Stimulated activated memory B cell treated with anti-CD40 and anti-IgM and Interleukin-4, amounts not matched to agents 10 μg/mL and 1 μg/mL and 100 μg/mL, for 72 hours (primary cell): ENCODE measurements at regions not wholly inside any gene's neighbourhood (a gene's known extent, or its start where the extent isn't known, plus 50 kb on each side); places are given as distances from the start of the nearest gene placed in this dataset.
A peak's percentile ranks its signal among the peaks of the same experiment; 100 is the strongest.

Experiments used
- ATAC-seq: fragments of 150-1000 bp; cut with Tn5 transposase; 2 replicates; pipeline ENCODE4 v1.10.0; 2021
- H3K27ac Mint-ChIP-seq: one replicate; pipeline ENCODE4 v1.8.0; 2022; ENCODE audit warnings: mild to moderate bottlenecking, mixed read lengths
- H3K27me3 Mint-ChIP-seq: one replicate; pipeline ENCODE4 v1.8.0; 2022; ENCODE audit warnings: mixed read lengths
- H3K36me3 Mint-ChIP-seq: one replicate; pipeline ENCODE4 v1.8.0; 2022; ENCODE audit warnings: mixed read lengths
- H3K4me1 Mint-ChIP-seq: one replicate; pipeline ENCODE4 v1.8.0; 2022; ENCODE audit warnings: mixed read lengths
- H3K4me3 Mint-ChIP-seq: one replicate; pipeline ENCODE4 v1.8.0; 2022; ENCODE audit warnings: mild to moderate bottlenecking, moderate library complexity, mixed read lengths
- H3K9me3 Mint-ChIP-seq: one replicate; pipeline ENCODE4 v1.8.0; 2022; ENCODE audit warnings: mixed read lengths

DNA sequence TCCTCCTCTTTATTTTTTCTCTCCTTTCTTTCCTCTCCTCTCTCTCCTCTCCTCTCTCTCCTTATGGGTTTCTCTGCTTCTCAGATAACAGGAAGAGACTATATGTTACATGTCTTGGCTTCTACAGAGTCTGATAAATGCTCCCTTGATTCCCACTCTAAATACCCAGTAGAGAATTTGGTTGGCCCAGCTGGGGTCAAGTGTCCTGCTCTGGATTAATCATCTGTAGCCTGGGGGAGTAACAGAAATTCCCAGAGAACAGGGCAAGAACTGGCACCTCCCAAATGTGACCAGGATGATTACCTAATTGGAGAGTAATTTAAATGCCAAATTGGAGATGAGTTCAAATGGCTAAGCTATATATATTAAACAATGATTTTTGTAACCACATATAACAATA is 146.1 kb upstream of the LMO4 start:
- no peaks in the 10 kb centered on the region for H3K9me3 Mint-ChIP-seq
- no peak for ATAC-seq
- H3K4me1 Mint-ChIP-seq, result no peaks in the 10 kb centered on the region
- H3K36me3 Mint-ChIP-seq, result no peaks in the 10 kb centered on the region
- H3K27ac Mint-ChIP-seq, result no peak overlapping the region
- H3K27me3 Mint-ChIP-seq, result peaks cover 37% of the 10 kb centered on the region
- H3K4me3 Mint-ChIP-seq, result no peak overlapping the region

DNA sequence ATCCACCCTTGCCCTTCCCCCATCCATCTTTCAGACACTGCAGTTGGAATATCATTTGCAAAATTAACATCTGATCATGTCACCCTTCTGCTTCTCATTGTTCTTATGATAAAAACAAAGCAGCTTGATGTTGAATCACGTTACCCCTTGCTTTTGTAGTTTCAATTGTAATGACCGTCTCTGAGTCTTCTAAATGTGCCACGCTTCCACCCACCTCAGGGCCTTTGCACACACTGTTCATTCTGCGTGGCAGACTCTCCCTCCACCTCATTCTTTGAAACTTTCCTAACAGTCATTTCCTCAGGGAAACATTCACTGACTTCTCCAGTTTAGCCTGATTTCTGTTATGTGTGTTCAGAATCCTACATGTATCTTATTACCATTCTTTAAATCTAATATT is 143.6 kb upstream of the LMO4 start:
- no peaks in the 10 kb centered on the region for H3K36me3 Mint-ChIP-seq
- H3K27me3 Mint-ChIP-seq, result peaks cover 37% of the 10 kb centered on the region
- no peak for ATAC-seq
- no peaks in the 10 kb centered on the region for H3K9me3 Mint-ChIP-seq
- no peak overlapping the region for H3K4me3 Mint-ChIP-seq
- H3K4me1 Mint-ChIP-seq, result no peaks in the 10 kb centered on the region
- no peak overlapping the region for H3K27ac Mint-ChIP-seq

DNA sequence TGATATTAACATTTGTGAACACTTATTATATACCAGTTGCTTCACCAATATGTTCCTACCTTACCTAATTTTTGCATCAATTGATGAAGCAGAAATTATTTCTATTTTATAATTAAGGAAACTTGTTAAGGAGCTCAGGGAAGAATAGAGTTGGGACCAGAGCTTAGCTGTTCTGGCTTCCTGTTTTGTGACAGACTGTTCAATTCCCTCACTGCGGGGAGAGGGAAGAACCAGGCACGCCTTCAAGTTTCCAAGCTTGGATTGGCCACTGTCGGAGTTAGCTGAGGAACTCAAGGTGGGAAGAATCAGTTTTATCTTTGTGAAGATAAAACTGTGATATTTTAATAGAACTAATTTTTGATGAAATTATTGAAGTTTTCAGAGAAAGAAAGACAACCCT is 142.3 kb upstream of the LMO4 start:
- Mint-ChIP-seq H3K4me3 (no peak overlapping the region), H3K4me1 (no peaks in the 10 kb centered on the region), H3K27me3 (peaks cover 37% of the 10 kb centered on the region), H3K36me3 (no peaks in the 10 kb centered on the region), H3K9me3 (no peaks in the 10 kb centered on the region), H3K27ac (no peak overlapping the region)
- ATAC-seq, result no peak

- Mint-ChIP-seq H3K4me1 (no peaks in the 10 kb centered on the region), H3K9me3 (no peaks in the 10 kb centered on the region), H3K4me3 (no peak overlapping the region), H3K27me3 (peaks cover 31% of the 10 kb centered on the region), H3K36me3 (no peaks in the 10 kb centered on the region), H3K27ac (no peak overlapping the region)
- no peak for ATAC-seq
Observed at GRCh38 chr1:87188640-87189039, 140.0 kb upstream of the LMO4 start.

DNA sequence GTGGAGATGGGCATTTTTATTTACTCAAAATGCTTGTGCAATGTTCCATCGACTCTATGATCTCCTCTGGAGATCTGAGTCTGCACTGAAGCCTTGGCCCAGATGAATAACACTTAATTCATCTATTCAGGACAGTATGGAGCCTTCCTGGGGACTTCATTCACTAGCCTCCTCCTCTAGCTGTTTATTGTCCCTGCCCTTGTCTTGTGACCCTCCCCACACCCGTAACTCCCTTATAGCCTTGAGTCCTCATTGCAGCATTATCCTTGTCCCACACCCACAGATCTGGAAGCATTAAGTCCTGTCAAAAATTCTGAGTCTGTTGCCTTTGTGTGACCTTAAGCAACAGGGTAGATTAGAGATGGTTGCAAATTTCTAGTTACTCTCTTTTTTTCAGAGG is 138.3 kb upstream of the LMO4 start:
- Mint-ChIP-seq H3K4me1 (no peaks in the 10 kb centered on the region), H3K9me3 (peaks cover 9% of the 10 kb centered on the region), H3K4me3 (no peak overlapping the region), H3K27ac (no peak overlapping the region), H3K36me3 (peaks cover 6% of the 10 kb centered on the region), H3K27me3 (peaks cover 14% of the 10 kb centered on the region)
- no peak for ATAC-seq

- Mint-ChIP-seq H3K9me3 (peaks cover 9% of the 10 kb centered on the region), H3K27ac (no peak overlapping the region), H3K27me3 (peaks cover 10% of the 10 kb centered on the region), H3K4me1 (no peaks in the 10 kb centered on the region), H3K36me3 (peaks cover 6% of the 10 kb centered on the region), H3K4me3 (no peak overlapping the region)
- ATAC-seq, result no peak
Observed at GRCh38 chr1:87191646-87192045, 137.0 kb upstream of the LMO4 start.

GRCh38 chr1:87194271-87194774 is 134.4 kb upstream of the LMO4 start:
- no peak for ATAC-seq
- Mint-ChIP-seq H3K9me3 (peaks cover 9% of the 10 kb centered on the region), H3K36me3 (peaks cover 6% of the 10 kb centered on the region), H3K4me3 (no peak overlapping the region), H3K4me1 (no peaks in the 10 kb centered on the region), H3K27ac (no peak overlapping the region), H3K27me3 (peaks cover 11% of the 10 kb centered on the region)

DNA sequence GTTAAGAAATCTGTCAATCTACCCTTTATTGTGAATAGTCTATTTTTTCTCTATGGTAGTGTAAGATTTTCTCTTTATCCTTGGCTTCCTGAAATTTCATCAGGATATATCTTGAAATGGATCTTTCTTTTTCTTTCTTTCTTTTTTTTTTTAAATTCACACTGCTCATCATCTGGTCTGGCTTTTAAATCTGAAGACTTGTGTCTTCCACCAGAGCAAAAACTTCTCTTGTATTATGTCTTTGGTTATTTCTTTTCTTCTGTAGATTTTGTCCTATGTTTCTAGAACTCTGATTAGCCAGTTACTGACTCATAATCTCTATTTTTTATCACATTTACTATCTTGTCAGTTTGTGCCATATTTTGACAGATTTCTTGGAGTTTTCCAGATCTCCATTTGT is 133.8 kb upstream of the LMO4 start:
- no peak overlapping the region for H3K27ac Mint-ChIP-seq
- no peak for ATAC-seq

GRCh38 chr1:87196110-87196827 is 132.4 kb upstream of the LMO4 start:
- no peak overlapping the region for H3K27ac Mint-ChIP-seq
- peaks cover 6% of the 10 kb centered on the region for H3K36me3 Mint-ChIP-seq
- peaks cover 9% of the 10 kb centered on the region for H3K9me3 Mint-ChIP-seq
- no peaks in the 10 kb centered on the region for H3K4me1 Mint-ChIP-seq
- H3K27me3 Mint-ChIP-seq, result peaks cover 31% of the 10 kb centered on the region
- no peak for ATAC-seq
- no peak overlapping the region for H3K4me3 Mint-ChIP-seq

More for the DNA sequence above, 133.8 kb upstream of the LMO4 start:
- no peaks in the 10 kb centered on the region for H3K4me1 Mint-ChIP-seq
- peaks cover 6% of the 10 kb centered on the region for H3K36me3 Mint-ChIP-seq
- peaks cover 17% of the 10 kb centered on the region for H3K27me3 Mint-ChIP-seq
- no peak overlapping the region for H3K4me3 Mint-ChIP-seq
- peaks cover 9% of the 10 kb centered on the region for H3K9me3 Mint-ChIP-seq

- no peak overlapping the region for H3K27ac Mint-ChIP-seq
- no peak for ATAC-seq
- peaks cover 34% of the 10 kb centered on the region for H3K27me3 Mint-ChIP-seq
- peaks cover 9% of the 10 kb centered on the region for H3K9me3 Mint-ChIP-seq
- peaks cover 6% of the 10 kb centered on the region for H3K36me3 Mint-ChIP-seq
- peaks cover under 1% of the 10 kb centered on the region for H3K4me1 Mint-ChIP-seq
- no peak overlapping the region for H3K4me3 Mint-ChIP-seq
Observed at GRCh38 chr1:87197156-87197555, 131.5 kb upstream of the LMO4 start.

DNA sequence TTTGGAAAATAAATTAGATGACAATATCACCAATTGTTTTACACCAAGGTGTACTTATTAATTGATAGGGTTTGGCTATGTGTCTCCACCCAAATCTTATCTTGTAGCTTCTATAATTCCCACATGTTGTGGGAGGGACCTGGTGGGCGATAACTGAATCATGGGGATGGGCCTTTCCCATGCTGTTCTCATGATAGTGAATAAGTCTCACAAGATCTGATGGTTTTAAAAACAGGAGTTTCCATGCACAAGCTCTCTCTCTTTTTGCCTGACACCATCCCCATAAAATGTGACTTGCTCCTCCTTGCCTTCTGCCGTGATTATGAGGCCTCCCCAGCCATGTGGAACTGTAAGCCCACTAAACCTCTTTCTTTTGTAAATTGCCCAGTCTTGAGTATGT is 131.0 kb upstream of the LMO4 start:
- H3K27me3 Mint-ChIP-seq, result peaks cover 34% of the 10 kb centered on the region
- peaks cover 9% of the 10 kb centered on the region for H3K9me3 Mint-ChIP-seq
- no peak overlapping the region for H3K27ac Mint-ChIP-seq
- H3K36me3 Mint-ChIP-seq, result peaks cover 6% of the 10 kb centered on the region
- H3K4me1 Mint-ChIP-seq, result peaks cover 6% of the 10 kb centered on the region
- ATAC-seq, result no peak
- H3K4me3 Mint-ChIP-seq, result no peak overlapping the region

DNA sequence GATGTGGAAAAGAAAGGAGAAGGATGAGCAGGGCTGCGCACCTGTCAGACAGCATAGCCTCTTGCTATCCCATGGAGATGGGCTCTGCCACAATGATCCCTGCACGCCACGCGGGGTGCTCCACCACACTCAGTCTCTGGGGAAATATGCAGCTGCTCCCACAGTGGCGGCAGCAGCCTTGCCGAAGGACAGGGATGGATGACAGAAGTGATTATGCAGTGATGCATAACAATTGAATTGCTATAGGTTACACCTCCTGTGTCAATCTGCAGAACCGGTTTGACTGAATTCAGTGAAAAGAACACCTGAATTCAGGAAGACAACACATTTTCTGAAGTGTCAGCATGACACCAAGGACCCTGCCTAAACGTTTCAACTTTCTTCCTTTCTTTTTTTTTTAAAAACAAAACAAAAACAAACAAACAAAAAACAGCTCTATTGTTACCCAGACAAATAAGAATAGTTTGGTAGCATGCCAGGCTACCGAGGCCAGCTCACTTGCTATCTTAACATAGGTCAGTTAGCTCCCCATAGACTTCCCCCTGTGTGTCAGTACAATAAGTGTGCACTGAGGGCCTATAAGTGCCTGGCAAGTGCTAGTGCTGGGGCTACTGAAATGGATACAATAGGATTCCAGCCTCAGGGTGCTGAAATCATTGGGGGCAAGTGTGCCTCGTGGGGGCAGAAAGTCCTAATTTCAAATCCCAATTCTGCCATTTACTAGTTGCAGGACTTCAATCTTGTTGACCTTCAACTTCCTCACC is 127.6 kb upstream of the LMO4 start:
- H3K27me3 Mint-ChIP-seq, result peaks cover 50% of the 10 kb centered on the region
- no peaks in the 10 kb centered on the region for H3K9me3 Mint-ChIP-seq
- H3K4me3 Mint-ChIP-seq, result no peak overlapping the region
- H3K27ac Mint-ChIP-seq, result no peak overlapping the region
- peaks cover 12% of the 10 kb centered on the region for H3K4me1 Mint-ChIP-seq
- no peak for ATAC-seq
- H3K36me3 Mint-ChIP-seq, result no peaks in the 10 kb centered on the region

DNA sequence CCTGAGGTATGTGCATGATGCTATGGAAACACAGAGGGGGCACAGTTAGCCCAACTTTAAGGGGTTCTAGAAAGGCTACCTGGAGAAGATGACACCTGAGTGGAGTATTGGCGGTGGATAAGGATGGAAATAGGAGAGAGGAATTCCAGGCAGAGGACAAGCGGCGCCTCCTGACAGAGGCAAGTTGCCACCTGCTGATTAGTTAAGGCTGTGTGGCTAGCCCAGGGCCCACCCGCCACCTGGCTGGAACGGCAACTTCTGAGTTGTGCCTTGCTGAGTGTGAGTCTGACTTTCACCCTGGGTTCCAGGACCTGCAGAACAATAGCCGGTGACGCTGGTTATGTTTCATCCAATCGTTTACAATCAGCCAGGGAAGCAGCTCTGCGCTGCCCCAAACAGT is 126.9 kb upstream of the LMO4 start:
- Mint-ChIP-seq H3K4me3 (no peak overlapping the region), H3K4me1 (peaks cover 12% of the 10 kb centered on the region), H3K27me3 (peaks cover 50% of the 10 kb centered on the region), H3K36me3 (no peaks in the 10 kb centered on the region), H3K9me3 (no peaks in the 10 kb centered on the region), H3K27ac (no peak overlapping the region)
- no peak for ATAC-seq

- peaks cover 12% of the 10 kb centered on the region for H3K4me1 Mint-ChIP-seq
- peak overlapping the region; percentile 67 for H3K4me3 Mint-ChIP-seq
- no peak for ATAC-seq
- peaks cover 50% of the 10 kb centered on the region for H3K27me3 Mint-ChIP-seq
- no peaks in the 10 kb centered on the region for H3K9me3 Mint-ChIP-seq
- no peak overlapping the region for H3K27ac Mint-ChIP-seq
- H3K36me3 Mint-ChIP-seq, result no peaks in the 10 kb centered on the region
Observed at GRCh38 chr1:87202451-87202850, 126.2 kb upstream of the LMO4 start.

- ATAC-seq, result peak; percentile 67
- peak overlapping the region; percentile 32 for H3K4me3 Mint-ChIP-seq
- no peaks in the 10 kb centered on the region for H3K36me3 Mint-ChIP-seq
- peaks cover 12% of the 10 kb centered on the region for H3K4me1 Mint-ChIP-seq
- no peaks in the 10 kb centered on the region for H3K9me3 Mint-ChIP-seq
- H3K27ac Mint-ChIP-seq, result no peak overlapping the region
- peaks cover 53% of the 10 kb centered on the region for H3K27me3 Mint-ChIP-seq
Observed at GRCh38 chr1:87202922-87203655, 125.6 kb upstream of the LMO4 start.
